Adrenal gland (tissue), 9 donors: ENCODE measurements at regions not wholly inside any gene's neighbourhood (a gene's known extent, or its start where the extent isn't known, plus 50 kb on each side); places are given as distances from the start of the nearest gene placed in this dataset.
A peak's percentile ranks its signal among the peaks of the same experiment; 100 is the strongest.

Source experiments
- DNase-seq, 7 donors: peaks; one replicate each; pipeline ENCODE4 v3.0.0-alpha.2; 2019 to 2020
- H3K27ac ChIP-seq, 5 donors: fragments of 200-600 bp; sonication (generic) in 4 of 5; 1 replicate in 3 of 5; 2 replicates in 2 of 5; pipeline versions ENCODE4 v1.5.1 to v1.8.0; 2016 to 2020; ENCODE audit warnings: mild to moderate bottlenecking in 1 of 5
- H3K27me3 ChIP-seq: fragments of 200-600 bp; 2 replicates; pipeline ENCODE4 v1.8.0; 2021
- H3K36me3 ChIP-seq, 2 donors: fragments of 200-600 bp; replicated peaks in 1 of 2; 1 replicate in 1 of 2; 2 replicates in 1 of 2; pipeline versions ENCODE4 v1.5.1 to v1.8.0; 2018 to 2022
- H3K4me1 ChIP-seq, 2 donors: fragments of 200-600 bp; replicated peaks in 1 of 2; 1 replicate in 1 of 2; 2 replicates in 1 of 2; pipeline versions ENCODE4 v1.5.1 to v1.8.0; 2018 to 2021
- H3K4me3 ChIP-seq, 4 donors: fragments of 200-600 bp; sonication (generic) in 3 of 4; one replicate each; pipeline ENCODE4 v1.5.1; 2016 to 2018
- H3K9me3 ChIP-seq, 3 donors: fragments of 200-600 bp; sonication (generic) in 1 of 3; replicated peaks in 1 of 3; 1 replicate in 2 of 3; 2 replicates in 1 of 3; pipeline versions ENCODE4 v1.5.1 to v1.8.0; 2016 to 2021
- CTCF ChIP-seq, 6 experiments: fragments of 450-650 bp in 4 of 6; fragments of 200-600 bp in 2 of 6; sonication (generic) in 1 of 6; IDR thresholded peaks; 1 replicate in 5 of 6; 2 replicates in 1 of 6; pipeline versions ENCODE4 v1.5.1 to v1.8.0; 2016 to 2021; ENCODE audit warnings: antibody characterized with exemption in 6 of 6, mild to moderate bottlenecking in 2 of 6, moderate library complexity in 1 of 6
- POLR2A ChIP-seq, 2 donors: fragments of 450-650 bp; IDR thresholded peaks; one replicate each; pipeline ENCODE4 v1.6.1; 2017; ENCODE audit warnings: antibody characterized with exemption in 2 of 2, mild to moderate bottlenecking in 2 of 2, moderate library complexity in 1 of 2
- WGBS, 4 donors: extraction: QIAGEN DNeasy Blood & Tissue Kit in 2 of 4; methylation state at CpG; one replicate each; pipeline versions ENCODE4 v1.1.5 to v1.1.7; 2013 to 2017; 5-methylcytosine and 5-hydroxymethylcytosine counted together
- intact Hi-C, 2 donors: fragments of 100-400 bp; cut with DNase I; formaldehyde crosslinking; loops; one replicate each; pipeline versions ENCODE4 v1.14.1 to v1.15.0; 2022 to 2023
- donor health status: healthy with polysubstance abuse.
- donor health status: Bipolar disorder and iron deficiency.
- donor health status: DM: yes; HTN: yes; CAD: no.
- donor health status: DM: no; HTN: no; CAD: no.
- donor health status: DM: no; HTN: no; CAD: no.

- no peaks in the 10 kb centered on the region for H3K36me3 ChIP-seq
- intact Hi-C loops: no loop called here
- peak in 2 of 7 donors; percentile 34 to 37 for DNase-seq
- WGBS, 4 donors: 52 to 55% (median 54%) methylated on average over 7 of the region's 7 CpGs
- no peaks in the 10 kb centered on the region for H3K9me3 ChIP-seq
- no peak overlapping the region for H3K27ac ChIP-seq
- TF ChIP-seq CTCF (IDR thresholded peaks at IDR 0.05): no peak
- TF ChIP-seq POLR2A (IDR thresholded peaks at IDR 0.05): no peak
- no peaks in the 10 kb centered on the region for H3K27me3 ChIP-seq
- H3K4me3 ChIP-seq: no peak overlapping the region
- H3K4me1 ChIP-seq: peaks cover 0 to 24% of the 10 kb centered on the region in 2 donors
Observed at GRCh38 chr3:72311425-72311824, 526.5 kb upstream of the PROK2 start.

GRCh38 chr3:72310419-72311380, 525.8 kb upstream of the PROK2 start:
- Histone ChIP-seq H3K36me3 (no peaks in the 10 kb centered on the region), H3K27me3 (no peaks in the 10 kb centered on the region), H3K4me1 (peaks cover 0 to 24% of the 10 kb centered on the region in 2 donors), H3K27ac (peak overlapping the region in 2 of 5 donors; percentile 44 to 49), H3K4me3 (no peak overlapping the region), H3K9me3 (no peaks in the 10 kb centered on the region)
- WGBS, 4 donors: 49 to 61% (median 56%) methylated on average over 14 to 20 of the region's 20 CpGs
- intact Hi-C loops: no loop called here
- peak in 5 of 7 donors; percentile 21 to 64 (median 35) for DNase-seq
- TF ChIP-seq POLR2A (IDR thresholded peaks at IDR 0.05) (no peak), CTCF (IDR thresholded peaks at IDR 0.05) (peak in 3 of 6 experiments; percentile 10 to 18 (median 17))

GRCh38 chr3:72309661-72310418, 524.9 kb upstream of the PROK2 start:
- TF ChIP-seq CTCF (IDR thresholded peaks at IDR 0.05) (no peak), POLR2A (IDR thresholded peaks at IDR 0.05) (no peak)
- peaks cover 0 to 24% of the 10 kb centered on the region in 2 donors for H3K4me1 ChIP-seq
- no peaks in the 10 kb centered on the region for H3K27me3 ChIP-seq
- intact Hi-C loops: no loop called here
- 43 to 52% (median 48%) methylated on average over 11 of the region's 11 CpGs for WGBS, 4 donors
- peak overlapping the region in 2 of 5 donors; percentile 44 to 49 for H3K27ac ChIP-seq
- H3K36me3 ChIP-seq: no peaks in the 10 kb centered on the region
- DNase-seq: peak in 6 of 7 donors; percentile 33 to 66 (median 56)
- no peak overlapping the region for H3K4me3 ChIP-seq
- no peaks in the 10 kb centered on the region for H3K9me3 ChIP-seq

GRCh38 chr3:72308641-72309040, 523.7 kb upstream of the PROK2 start:
- H3K4me1 ChIP-seq: peaks cover 0 to 24% of the 10 kb centered on the region in 2 donors
- H3K4me3 ChIP-seq: no peak overlapping the region
- DNase-seq: no peak
- no peaks in the 10 kb centered on the region for H3K27me3 ChIP-seq
- intact Hi-C loops: no loop called here
- H3K9me3 ChIP-seq: no peaks in the 10 kb centered on the region
- H3K36me3 ChIP-seq: no peaks in the 10 kb centered on the region
- no peak overlapping the region for H3K27ac ChIP-seq
- TF ChIP-seq CTCF (IDR thresholded peaks at IDR 0.05) (no peak), POLR2A (IDR thresholded peaks at IDR 0.05) (no peak)
- WGBS, 4 donors: 88 to 98% (median 97%) methylated on average over 2 of the region's 2 CpGs
